ENCODE measurements at regions not wholly inside any gene's neighbourhood (a gene's known extent, or its start where the extent isn't known, plus 50 kb on each side); places are given as distances from the start of the nearest gene placed in this dataset.

GRCh38 chr15:47412136-47412535 is 305.2 kb upstream of the SEMA6D start:
- no peak for DNase-seq (ENCODE audit: extremely low read depth in 1 of 2, low read depth in 1 of 2)

GRCh38 chr15:47412802-47413201 is 304.5 kb upstream of the SEMA6D start:
- no peak for DNase-seq (ENCODE audit: extremely low read depth in 1 of 2, low read depth in 1 of 2)

- DNase-seq (ENCODE audit: extremely low read depth in 1 of 2, low read depth in 1 of 2), result no peak
Observed at GRCh38 chr15:47414207-47414606, 303.1 kb upstream of the SEMA6D start.

GRCh38 chr15:47415539-47415971 is 301.8 kb upstream of the SEMA6D start:
- DNase-seq (ENCODE audit: extremely low read depth in 1 of 2, low read depth in 1 of 2), result no peak

- DNase-seq (ENCODE audit: extremely low read depth in 1 of 2, low read depth in 1 of 2), result no peak
Observed at GRCh38 chr15:47422881-47423665, 294.2 kb upstream of the SEMA6D start.

GRCh38 chr15:47427463-47427862 is 289.8 kb upstream of the SEMA6D start:
- no peak for DNase-seq (ENCODE audit: extremely low read depth in 1 of 2, low read depth in 1 of 2)

GRCh38 chr15:47429376-47429775 is 287.9 kb upstream of the SEMA6D start:
- DNase-seq (ENCODE audit: extremely low read depth in 1 of 2, low read depth in 1 of 2), result no peak

GRCh38 chr15:47431501-47431900 is 285.8 kb upstream of the SEMA6D start:
- DNase-seq (ENCODE audit: extremely low read depth in 1 of 2, low read depth in 1 of 2), result no peak

- no peak for DNase-seq (ENCODE audit: extremely low read depth in 1 of 2, low read depth in 1 of 2)
Observed at GRCh38 chr15:47432826-47433225, 284.5 kb upstream of the SEMA6D start.

GRCh38 chr15:47434596-47434995 is 282.7 kb upstream of the SEMA6D start:
- DNase-seq (ENCODE audit: extremely low read depth in 1 of 2, low read depth in 1 of 2), result no peak

GRCh38 chr15:47437491-47437890 is 279.8 kb upstream of the SEMA6D start:
- no peak for DNase-seq (ENCODE audit: extremely low read depth in 1 of 2, low read depth in 1 of 2)

GRCh38 chr15:47439146-47440111 is 277.9 kb upstream of the SEMA6D start:
- DNase-seq (ENCODE audit: extremely low read depth in 1 of 2, low read depth in 1 of 2), result no peak

- DNase-seq (ENCODE audit: extremely low read depth in 1 of 2, low read depth in 1 of 2), result no peak
Observed at GRCh38 chr15:47442371-47442770, 274.9 kb upstream of the SEMA6D start.

- DNase-seq (ENCODE audit: extremely low read depth in 1 of 2, low read depth in 1 of 2), result no peak
Observed at GRCh38 chr15:47443839-47444238, 273.5 kb upstream of the SEMA6D start.

GRCh38 chr15:47445723-47446392 is 271.4 kb upstream of the SEMA6D start:
- no peak for DNase-seq (ENCODE audit: extremely low read depth in 1 of 2, low read depth in 1 of 2)

- DNase-seq (ENCODE audit: extremely low read depth in 1 of 2, low read depth in 1 of 2), result no peak
Observed at GRCh38 chr15:47460795-47461573, 256.3 kb upstream of the SEMA6D start.

- no peak for DNase-seq (ENCODE audit: extremely low read depth in 1 of 2, low read depth in 1 of 2)
Observed at GRCh38 chr15:47461652-47462141, 255.6 kb upstream of the SEMA6D start.

- no peak for DNase-seq (ENCODE audit: extremely low read depth in 1 of 2, low read depth in 1 of 2)
Observed at GRCh38 chr15:47466357-47466756, 250.9 kb upstream of the SEMA6D start.

- no peak for DNase-seq (ENCODE audit: extremely low read depth in 1 of 2, low read depth in 1 of 2)
Observed at GRCh38 chr15:47470983-47471382, 246.3 kb upstream of the SEMA6D start.

- DNase-seq (ENCODE audit: extremely low read depth in 1 of 2, low read depth in 1 of 2), result no peak
Observed at GRCh38 chr15:47473106-47473725, 244.1 kb upstream of the SEMA6D start.

Data from stimulated activated CD8-positive, alpha-beta memory T cell treated with anti-CD3 and anti-CD28 coated beads, Interleukin-7, amount 100 ng/mL, for 48 hours (primary cell).